GM12891 (cell line): ENCODE measurements at regions not wholly inside any gene's neighbourhood (a gene's known extent, or its start where the extent isn't known, plus 50 kb on each side); places are given as distances from the start of the nearest gene placed in this dataset.

Experiments
- POLR2A ChIP-seq: IDR thresholded peaks from 2 replicates; pipeline ENCODE4 v1.6.1; 2011; ENCODE audit warnings: low read depth, low read length, control low read depth
- POLR2AphosphoS5 ChIP-seq: IDR thresholded peaks from 2 replicates; pipeline ENCODE4 v1.6.1; 2011; ENCODE audit warnings: low read depth, low read length, control low read depth
- SPI1 ChIP-seq: IDR thresholded peaks from 2 replicates; pipeline ENCODE4 v1.6.1; 2011; ENCODE audit warnings: low read depth, low read length, control low read depth

GRCh38 chr14:85883101-85883500 lies 353.2 kb downstream of the FLRT2 start:
- no peak for TF ChIP-seq POLR2AphosphoS5
- no peak for TF ChIP-seq SPI1
- TF ChIP-seq POLR2A, result no peak
